BJ (cell line): ENCODE measurements at regions not wholly inside any gene's neighbourhood (a gene's known extent, or its start where the extent isn't known, plus 50 kb on each side); places are given as distances from the start of the nearest gene placed in this dataset.
"Not testable (repeated sequence)": the region's sequence is repeated elsewhere in the genome, so short reads cannot be mapped to it uniquely, and the experiment has no call there.

ENCODE experiments used
- CTCF ChIA-PET: fragments of 350-600 bp; formaldehyde crosslinking; extraction: SDS; loops from one replicate; lab custom pipeline; 2021; ENCODE audit warnings: antibody characterized with exemption, inconsistent platforms; lab: Yijun Ruan, JAX
- POLR2A ChIA-PET: fragments of 300-600 bp; sonication (Branson Sonifier 250); formaldehyde crosslinking; extraction: SDS; loops from one replicate; lab custom pipeline; 2021; ENCODE audit warnings: antibody characterized with exemption; lab: Charles Lee
- DNase-seq: peaks from one replicate; pipeline ENCODE4 v3.0.0-alpha.2; 2011; ENCODE audit warnings: low read depth
- H3K27me3 ChIP-seq: 2 replicates; pipeline ENCODE4 v1.6.0; 2011; ENCODE audit warnings: low read length; ENCODE audit not compliant: control insufficient read depth, insufficient read depth
- H3K36me3 ChIP-seq: 2 replicates; pipeline ENCODE4 v1.5.1; 2011; ENCODE audit warnings: low read length; ENCODE audit not compliant: control insufficient read depth, insufficient read depth
- H3K4me3 ChIP-seq: 2 replicates; pipeline ENCODE4 v1.5.1; 2011; ENCODE audit warnings: low read depth, mild to moderate bottlenecking, control low read depth, low read length
- CTCF ChIP-seq: IDR thresholded peaks from 2 replicates; pipeline ENCODE4 v1.5.1; 2011; ENCODE audit warnings: low read depth, mild to moderate bottlenecking, control low read depth, inconsistent platforms, low read length, moderate library complexity; ENCODE audit not compliant: insufficient read depth

GRCh38 chr21:18826562-18826961 lies 423.0 kb upstream of the TMPRSS15 start:
- Histone ChIP-seq H3K4me3 (no peak overlapping the region), H3K36me3 (no peaks in the 10 kb centered on the region), H3K27me3 (no peaks in the 10 kb centered on the region)
- DNase-seq: no peak
- no peak for TF ChIP-seq CTCF
- CTCF ChIA-PET: no interaction called here
- POLR2A ChIA-PET: no interaction called here

- Histone ChIP-seq H3K36me3 (no peaks in the 10 kb centered on the region), H3K27me3 (no peaks in the 10 kb centered on the region), H3K4me3 (no peak overlapping the region)
- ChIA-PET CTCF (no interaction called here), POLR2A (no interaction called here)
- DNase-seq: no peak
- TF ChIP-seq CTCF: no peak
These were observed 428.5 kb upstream of the TMPRSS15 start for GRCh38 chr21:18831942-18832676.

- Histone ChIP-seq H3K4me3 (no peak overlapping the region), H3K27me3 (no peaks in the 10 kb centered on the region), H3K36me3 (no peaks in the 10 kb centered on the region)
- DNase-seq: no peak
- CTCF ChIA-PET: no interaction called here
- TF ChIP-seq CTCF: no peak
- POLR2A ChIA-PET: no interaction called here
These were observed 429.4 kb upstream of the TMPRSS15 start for GRCh38 chr21:18832950-18833349.

GRCh38 chr21:18834121-18834520 lies 430.5 kb upstream of the TMPRSS15 start:
- H3K36me3 ChIP-seq, CTCF ChIA-PET, H3K4me3 ChIP-seq, H3K27me3 ChIP-seq, DNase-seq, POLR2A ChIA-PET: not testable (repeated sequence)

- H3K27me3 ChIP-seq: no peaks in the 10 kb centered on the region
- no peak for TF ChIP-seq CTCF
- no peak overlapping the region for H3K4me3 ChIP-seq
- CTCF ChIA-PET: no interaction called here
- H3K36me3 ChIP-seq: no peaks in the 10 kb centered on the region
- POLR2A ChIA-PET: no interaction called here
- no peak for DNase-seq
These were observed 436.7 kb upstream of the TMPRSS15 start for GRCh38 chr21:18840239-18840638.

GRCh38 chr21:18857606-18858005 lies 454.0 kb upstream of the TMPRSS15 start:
- H3K27me3 ChIP-seq, H3K36me3 ChIP-seq, CTCF ChIA-PET, H3K4me3 ChIP-seq, DNase-seq, POLR2A ChIA-PET: not testable (repeated sequence)
